HEK293T (cell line): ENCODE measurements at regions not wholly inside any gene's neighbourhood (a gene's known extent, or its start where the extent isn't known, plus 50 kb on each side); places are given as distances from the start of the nearest gene placed in this dataset.

ENCODE experiments used
- CTBP1 ChIP-seq: fragments of 450-650 bp; IDR thresholded peaks from 2 replicates; pipeline ENCODE4 v1.6.1; 2016; ENCODE audit warnings: borderline replicate concordance
- FOXK2 ChIP-seq: fragments of 450-650 bp; IDR thresholded peaks from 2 replicates; pipeline ENCODE4 v1.6.1; 2016; ENCODE audit warnings: mild to moderate bottlenecking
- PKNOX1 ChIP-seq: fragments of 450-650 bp; IDR thresholded peaks from 2 replicates; pipeline ENCODE4 v1.6.1; 2016
- SP1 ChIP-seq: fragments of 450-650 bp; IDR thresholded peaks from 2 replicates; pipeline ENCODE4 v1.6.1; 2017
- SUZ12 ChIP-seq: fragments of 450-650 bp; IDR thresholded peaks from 2 replicates; pipeline ENCODE4 v1.6.1; 2016; ENCODE audit warnings: mild to moderate bottlenecking
- ZNF384 ChIP-seq: fragments of 450-650 bp; IDR thresholded peaks from 2 replicates; pipeline ENCODE4 v1.6.1; 2016

DNA sequence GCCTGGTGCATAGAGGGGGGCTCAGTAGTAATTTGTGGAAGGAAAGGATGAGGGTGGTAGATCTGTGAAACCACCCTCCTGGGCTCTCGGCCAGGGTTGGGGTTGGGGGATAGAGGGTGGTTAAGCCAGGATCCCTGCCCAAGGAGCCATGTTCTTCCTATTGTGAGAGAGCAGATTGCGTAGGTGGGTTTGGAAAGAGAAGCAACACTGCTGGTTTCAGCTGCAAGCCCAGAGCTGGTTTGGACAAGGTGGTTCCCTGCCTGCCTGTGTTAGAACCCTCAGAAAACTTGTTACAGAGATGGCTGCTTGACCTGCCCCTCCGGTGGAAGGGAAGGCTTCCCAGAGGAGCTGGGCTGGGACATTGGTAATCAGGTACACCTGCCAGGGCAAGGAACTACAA, 131.2 kb upstream of the HAND1 start:
- TF ChIP-seq SUZ12 (no peak), PKNOX1 (no peak), ZNF384 (no peak), SP1 (no peak), FOXK2 (no peak), CTBP1 (no peak)
